HCT116 (cell line): ENCODE measurements at regions not wholly inside any gene's neighbourhood (a gene's known extent, or its start where the extent isn't known, plus 50 kb on each side); places are given as distances from the start of the nearest gene placed in this dataset.

Experiments
- ATAC-seq: fragments of 200-7000 bp; cut with Tn5 transposase; 2 replicates; pipeline ENCODE4 v1.9.1; 2020; ENCODE audit warnings: mild to moderate bottlenecking, moderate library complexity
- BruUV-seq: library from RNA; stranded (reverse); fragments of 400-500 nt; replicated peaks from 2 replicates; lab custom pipeline; 2021; lab: Mats Ljungman, UMichigan
- CTCF ChIA-PET: fragments of 300-600 bp; sonication (Branson Sonifier 250); formaldehyde crosslinking; loops from one replicate; lab custom pipeline; 2021; ENCODE audit warnings: antibody characterized with exemption; lab: Charles Lee
- POLR2A ChIA-PET: fragments of 300-600, 350-600 bp; sonication (Branson Sonifier 250); formaldehyde crosslinking; loops from one replicate; lab custom pipeline; 2021; ENCODE audit warnings: antibody characterized with exemption; lab: Charles Lee
- RAD21 ChIA-PET, 2 experiments: fragments of 300-600 bp; sonication (Branson Sonifier 250); formaldehyde crosslinking; loops; one replicate each; lab custom pipeline; 2023; ENCODE audit warnings: low total read pairs in 2 of 2; ENCODE audit not compliant: uncharacterized antibody in 2 of 2, unreplicated experiment in 2 of 2, low non-redundant PET in 1 of 2; lab: Charles Lee
- DNase-seq: peaks from one replicate; pipeline ENCODE4 v3.0.0-alpha.2; 2010; ENCODE audit warnings: low read depth, low spot score
- H2AFZ ChIP-seq: fragments of 200-600 bp; shearing (Covaris generic), sonication (generic); 2 replicates; pipeline ENCODE4 v1.6.1; 2017; ENCODE audit warnings: low read depth, mixed run types, mixed read lengths, antibody characterized with exemption, low read length; ENCODE audit not compliant: poor library complexity, severe bottlenecking
- H3K27ac ChIP-seq: 2 replicates; pipeline ENCODE4 v1.5.1; 2012; ENCODE audit warnings: low read depth, low read length
- H3K27me3 ChIP-seq: fragments of 200-600 bp; sonication (generic); 2 replicates; pipeline ENCODE4 v1.6.1; 2016; ENCODE audit warnings: mixed run types, low read length, mixed read lengths; ENCODE audit not compliant: insufficient read depth
- H3K36me3 ChIP-seq, 2 experiments: fragments of 200-500 bp in 1 of 2; fragments of 200-600 bp in 1 of 2; sonication (Bioruptor generic) in 1 of 2; sonication (generic) in 1 of 2; 2 replicates each; pipeline versions ENCODE4 v1.5.1 to v1.6.1; 2014 to 2016; ENCODE audit warnings: low read length in 2 of 2, inconsistent platforms in 1 of 2, mixed read lengths in 1 of 2, mixed run types in 1 of 2; ENCODE audit not compliant: insufficient read depth in 2 of 2, control insufficient read depth in 1 of 2
- H3K4me1 ChIP-seq, 2 experiments: fragments of 200-600 bp in 1 of 2; sonication (generic) in 1 of 2; 2 replicates each; pipeline versions ENCODE4 v1.5.1 to v1.6.1; 2012 to 2017; ENCODE audit warnings: low read length in 2 of 2, inconsistent platforms in 1 of 2, mild to moderate bottlenecking in 1 of 2, mixed read lengths in 1 of 2, mixed run types in 1 of 2, moderate library complexity in 1 of 2; ENCODE audit not compliant: insufficient read depth in 2 of 2, control insufficient read depth in 1 of 2
- H3K4me2 ChIP-seq: fragments of 200-600 bp; sonication (generic); 2 replicates; pipeline ENCODE4 v1.6.1; 2017; ENCODE audit warnings: mixed run types, low read length, mixed read lengths
- H3K4me3 ChIP-seq, 2 experiments: fragments of 200-600 bp in 1 of 2; sonication (generic) in 1 of 2; replicated peaks in 1 of 2; 2 replicates each; pipeline ENCODE4 v1.5.1; 2011 to 2016; ENCODE audit warnings: low read length in 2 of 2, control low read depth in 1 of 2, low read depth in 1 of 2, mild to moderate bottlenecking in 1 of 2, mixed read lengths in 1 of 2, mixed run types in 1 of 2
- H3K79me2 ChIP-seq: fragments of 200-600 bp; sonication (generic); 2 replicates; pipeline ENCODE4 v1.6.1; 2017; ENCODE audit warnings: mild to moderate bottlenecking, mixed run types, low read length, moderate library complexity, mixed read lengths; ENCODE audit not compliant: insufficient read depth
- H3K9ac ChIP-seq: fragments of 200-600 bp; sonication (generic); 2 replicates; pipeline ENCODE4 v1.6.1; 2016; ENCODE audit warnings: low read length, mixed read lengths
- H3K9me2 ChIP-seq: fragments of 200-600 bp; sonication (generic), shearing (Covaris generic); 2 replicates; pipeline ENCODE4 v1.6.1; 2017; ENCODE audit warnings: mixed run types, mild to moderate bottlenecking, moderate library complexity; ENCODE audit not compliant: insufficient read depth
- H3K9me3 ChIP-seq, 2 experiments: fragments of 200-500 bp in 1 of 2; fragments of 200-600 bp in 1 of 2; sonication (Bioruptor generic) in 1 of 2; sonication (generic) in 1 of 2; 2 replicates each; pipeline ENCODE4 v1.6.1; 2014 to 2017; ENCODE audit warnings: low read length in 2 of 2, mixed read lengths in 2 of 2, inconsistent platforms in 1 of 2, low read depth in 1 of 2, mild to moderate bottlenecking in 1 of 2, mixed run types in 1 of 2, moderate library complexity in 1 of 2; ENCODE audit not compliant: control insufficient read depth in 1 of 2, insufficient read depth in 1 of 2
- H4K20me1 ChIP-seq: fragments of 200-600 bp; sonication (generic), shearing (Covaris generic); 2 replicates; pipeline ENCODE4 v1.6.1; 2017; ENCODE audit warnings: mixed run types, mild to moderate bottlenecking, moderate library complexity; ENCODE audit not compliant: insufficient read depth
- ATF3 ChIP-seq: IDR thresholded peaks from 2 replicates; pipeline ENCODE4 v1.6.1; 2012
- CEBPB ChIP-seq: IDR thresholded peaks from 2 replicates; pipeline ENCODE4 v1.6.1; 2012; ENCODE audit warnings: low read depth
- EGR1 ChIP-seq: IDR thresholded peaks from 2 replicates; pipeline ENCODE4 v1.6.1; 2012; ENCODE audit warnings: low read depth
- ELF1 ChIP-seq: IDR thresholded peaks from 2 replicates; pipeline ENCODE4 v1.6.1; 2012; ENCODE audit warnings: low read depth, borderline replicate concordance
- EZH2 ChIP-seq: fragments of 200-600 bp; sonication (generic); IDR thresholded peaks from 2 replicates; pipeline ENCODE4 v1.6.1; 2017; ENCODE audit warnings: antibody characterized with exemption, mixed run types
- EZH2phosphoT487 ChIP-seq: fragments of 200-600 bp; IDR thresholded peaks from 2 replicates; pipeline ENCODE4 v1.6.1; 2018; ENCODE audit warnings: antibody characterized with exemption, borderline replicate concordance
- FOSL1 ChIP-seq: IDR thresholded peaks from 2 replicates; pipeline ENCODE4 v1.6.1; 2012; ENCODE audit warnings: low read depth
- POLR2A ChIP-seq: IDR thresholded peaks from 2 replicates; pipeline ENCODE4 v1.7.0; 2011; ENCODE audit warnings: borderline replicate concordance; ENCODE audit not compliant: insufficient read depth, insufficient read length; ENCODE audit errors: extremely low read depth
- REST ChIP-seq: IDR thresholded peaks from 2 replicates; pipeline ENCODE4 v1.6.1; 2012; ENCODE audit warnings: low read depth
- SIN3A ChIP-seq: IDR thresholded peaks from 2 replicates; pipeline ENCODE4 v1.6.1; 2012; ENCODE audit warnings: low read depth
- SRF ChIP-seq: IDR thresholded peaks from 2 replicates; pipeline ENCODE4 v1.6.1; 2012; ENCODE audit warnings: low read depth
- YY1 ChIP-seq: IDR thresholded peaks from 2 replicates; pipeline ENCODE4 v1.6.1; 2011; ENCODE audit warnings: low read length, low read depth, moderate library complexity, mild to moderate bottlenecking; ENCODE audit not compliant: insufficient replicate concordance; ENCODE audit errors: extremely low read depth
- ZNF274 ChIP-seq: fragments of 200-500 bp; sonication (Bioruptor generic); IDR thresholded peaks from 2 replicates; pipeline ENCODE4 v1.6.1; 2014; ENCODE audit warnings: mild to moderate bottlenecking, low read depth, low read length, inconsistent platforms
- intact Hi-C: fragments of 100-400 bp; cut with micrococcal nuclease; formaldehyde crosslinking; loops from 2 replicates; pipeline ENCODE4 v1.10.0; 2022
- TF ChIP-seq, protein P1 (sequence below): IDR thresholded peaks from 2 replicates; pipeline ENCODE4 v1.6.1; 2012

- no peaks in the 10 kb centered on the region for H3K9me2 ChIP-seq
- no peaks in the 10 kb centered on the region for H3K36me3 ChIP-seq
- H3K27ac ChIP-seq: no peak overlapping the region
- ATAC-seq (no peak), DNase-seq (no peak)
- no peak overlapping the region for H2AFZ ChIP-seq
- TF ChIP-seq SRF (no peak), YY1 (no peak), EGR1 (no peak), EZH2 (no peak), FOSL1 (no peak), POLR2A (no peak), ZNF274 (no peak), SIN3A (no peak), CEBPB (no peak), ELF1 (no peak), ATF3 (no peak), EZH2phosphoT487 (no peak), REST (no peak)
- TF ChIP-seq, protein P1, sequence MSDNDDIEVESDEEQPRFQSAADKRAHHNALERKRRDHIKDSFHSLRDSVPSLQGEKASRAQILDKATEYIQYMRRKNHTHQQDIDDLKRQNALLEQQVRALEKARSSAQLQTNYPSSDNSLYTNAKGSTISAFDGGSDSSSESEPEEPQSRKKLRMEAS: no peak
- no TSS peak for BruUV-seq
- POLR2A ChIA-PET: no interaction called here
- H3K4me1 ChIP-seq: no peaks in the 10 kb centered on the region
- no peaks in the 10 kb centered on the region for H4K20me1 ChIP-seq
- H3K9ac ChIP-seq: no peak overlapping the region
- no peak overlapping the region for H3K4me2 ChIP-seq
- no peaks in the 10 kb centered on the region for H3K79me2 ChIP-seq
- H3K27me3 ChIP-seq: no peaks in the 10 kb centered on the region
- CTCF ChIA-PET: no interaction called here
- intact Hi-C loops: no loop called here
- H3K4me3 ChIP-seq: no peak overlapping the region
- no peaks in the 10 kb centered on the region for H3K9me3 ChIP-seq
- RAD21 ChIA-PET: no interaction called here
These were observed 223.2 kb upstream of the THBS1 start for GRCh38 chr15:39357480-39358268.
